HG03159 (cell line): ENCODE measurements at regions not wholly inside any gene's neighbourhood (a gene's known extent, or its start where the extent isn't known, plus 50 kb on each side); places are given as distances from the start of the nearest gene placed in this dataset.

Source experiments
- ATAC-seq: cut with Tn5 transposase; IDR thresholded peaks from one replicate; pipeline ENCODE4 v1.9.1; 2021; ENCODE audit warnings: mild to moderate bottlenecking, moderate library complexity; ENCODE audit not compliant: unreplicated experiment

DNA sequence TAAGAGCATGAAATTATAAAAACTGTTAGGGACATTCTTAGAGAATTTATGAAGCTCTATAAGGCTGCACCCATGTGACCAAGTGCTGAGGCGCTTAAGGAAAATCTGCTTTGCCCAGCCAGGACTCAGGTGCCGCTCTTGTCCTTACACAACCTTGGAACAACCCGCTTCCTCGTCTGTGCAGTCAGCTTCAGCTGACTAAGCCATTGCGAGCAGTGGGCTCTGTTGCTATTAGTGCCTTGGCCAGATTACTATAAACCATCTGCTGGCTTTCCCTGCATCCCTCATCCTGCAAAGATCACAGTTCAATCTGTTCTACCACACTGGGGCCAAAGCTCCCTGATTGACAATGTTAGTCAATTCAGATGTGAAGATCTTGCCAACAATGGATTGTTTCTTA, 89.1 kb upstream of the E2F3 start:
- ATAC-seq = no peak

DNA sequence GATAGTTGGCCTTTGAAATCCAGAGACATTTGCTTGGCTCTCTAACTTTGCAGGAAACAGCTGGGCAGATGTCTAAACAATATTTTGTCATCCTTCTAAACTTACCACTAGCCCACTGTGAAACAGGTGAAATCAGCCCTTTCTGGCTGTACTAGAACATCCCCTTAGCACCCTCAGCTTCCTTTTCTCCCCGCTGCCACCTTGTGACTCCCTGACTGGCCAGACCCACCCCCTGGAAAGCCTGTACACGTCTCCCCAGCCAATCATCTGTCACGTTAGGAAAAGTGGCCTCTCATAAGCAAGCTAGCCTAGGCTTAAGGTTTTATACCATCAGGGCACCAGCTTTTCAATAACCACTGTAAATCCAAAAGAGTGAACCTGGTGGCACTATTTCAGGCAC, 88.6 kb upstream of the E2F3 start:
- no peak for ATAC-seq

GRCh38 chr6:20313960-20314530, 87.6 kb upstream of the E2F3 start:
- no peak for ATAC-seq

- ATAC-seq = no peak
Observed at GRCh38 chr6:20314866-20315845, 86.5 kb upstream of the E2F3 start.

DNA sequence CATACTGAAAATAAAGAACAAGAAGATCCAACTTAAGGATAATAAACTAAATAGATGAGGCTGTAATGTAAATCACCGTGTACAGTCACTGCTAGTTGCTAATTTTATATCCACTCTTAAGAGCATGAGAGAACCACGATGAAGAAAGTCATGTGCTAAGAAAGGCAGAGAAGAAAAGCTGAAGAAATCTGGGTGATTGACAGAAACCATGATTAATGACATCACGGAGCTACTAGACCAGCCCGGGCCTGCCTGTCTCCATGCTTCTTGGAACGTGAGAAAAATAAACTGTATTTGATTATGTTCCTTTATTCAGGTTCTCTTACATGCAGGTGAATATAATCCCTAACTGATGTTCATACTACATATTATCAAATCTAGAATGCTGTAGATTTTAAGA, 84.2 kb upstream of the E2F3 start:
- no peak for ATAC-seq

GRCh38 chr6:20318851-20319387, 82.8 kb upstream of the E2F3 start:
- ATAC-seq = no peak

DNA sequence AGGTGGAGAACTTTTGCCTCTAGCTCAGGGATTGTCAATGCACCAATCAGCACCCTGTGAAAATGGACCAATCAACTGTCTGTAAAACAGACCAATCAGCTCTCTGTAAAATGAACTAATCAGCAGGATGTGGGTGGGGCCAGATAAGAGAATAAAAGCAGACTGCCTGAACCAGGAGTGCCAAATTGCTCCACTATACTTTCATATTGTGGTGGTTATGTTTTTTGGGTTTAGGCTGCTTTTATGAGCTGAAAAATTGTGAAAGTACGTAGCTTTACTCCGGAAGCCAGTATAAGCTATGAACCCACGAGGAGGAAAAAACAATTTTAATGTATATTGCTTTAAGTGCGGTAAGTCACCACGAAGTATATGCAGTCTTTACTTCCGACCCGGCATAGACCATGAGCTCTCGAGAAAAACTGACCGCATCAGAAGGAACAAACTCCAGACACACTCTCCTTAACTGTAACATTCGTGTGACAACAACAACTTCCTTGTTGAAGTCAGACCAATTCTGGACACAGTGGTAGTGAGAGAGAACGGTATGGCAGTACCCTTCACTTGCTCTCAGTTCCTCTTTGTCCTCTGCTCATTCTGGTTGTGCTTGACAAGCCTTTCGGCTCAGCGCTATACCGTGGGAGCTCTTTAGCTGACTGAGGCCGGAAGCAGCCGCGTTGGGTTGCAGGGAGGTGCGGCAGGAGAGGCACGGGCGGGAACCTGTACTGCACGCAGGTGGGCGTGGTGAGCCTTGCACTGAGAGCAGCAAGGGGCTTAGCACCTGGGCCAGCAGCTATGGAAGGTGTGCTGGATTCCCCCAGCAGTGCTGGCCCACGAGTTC, 81.9 kb upstream of the E2F3 start:
- ATAC-seq = peak; percentile 98

DNA sequence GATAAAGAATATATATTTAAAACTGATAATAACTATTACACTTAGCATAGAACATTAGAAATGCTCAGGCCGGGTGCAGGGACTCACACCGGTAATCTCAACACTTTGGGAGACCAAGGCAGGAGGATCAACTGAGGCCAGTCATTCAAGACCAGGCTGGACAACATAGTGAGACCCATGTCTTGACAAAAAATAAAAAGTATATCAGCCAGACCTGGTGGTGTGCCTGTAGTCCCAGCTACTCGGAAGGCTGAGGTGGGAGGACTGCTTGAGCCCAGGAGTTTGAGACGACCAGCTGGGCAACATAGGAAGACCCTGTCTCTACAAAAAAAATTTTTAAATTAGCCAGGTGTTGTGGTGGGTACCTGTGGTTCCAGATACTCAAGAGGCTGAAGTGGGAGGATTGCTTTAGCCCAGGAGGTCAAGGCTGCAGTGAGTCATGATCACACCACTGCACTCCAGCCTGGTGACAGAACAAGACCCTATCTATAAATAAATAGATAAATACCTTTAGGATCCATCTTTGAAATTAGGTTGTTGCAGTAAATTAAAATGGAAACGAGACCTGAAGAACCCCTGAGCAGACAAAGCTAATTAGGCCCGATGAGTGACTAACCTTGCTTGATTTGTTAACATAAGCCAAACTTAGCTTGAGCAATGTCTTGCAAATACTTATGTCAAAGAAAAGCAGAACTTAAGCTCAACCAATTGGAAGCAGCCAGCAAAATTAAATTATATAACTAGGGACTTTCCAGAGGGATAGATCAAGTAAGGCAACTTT, 75.8 kb upstream of the E2F3 start:
- no peak for ATAC-seq

GRCh38 chr6:20326422-20326728, 75.3 kb upstream of the E2F3 start:
- no peak for ATAC-seq

GRCh38 chr6:20327141-20327540, 74.5 kb upstream of the E2F3 start:
- no peak for ATAC-seq

- ATAC-seq = no peak
Observed at GRCh38 chr6:20328266-20328923, 73.3 kb upstream of the E2F3 start.

DNA sequence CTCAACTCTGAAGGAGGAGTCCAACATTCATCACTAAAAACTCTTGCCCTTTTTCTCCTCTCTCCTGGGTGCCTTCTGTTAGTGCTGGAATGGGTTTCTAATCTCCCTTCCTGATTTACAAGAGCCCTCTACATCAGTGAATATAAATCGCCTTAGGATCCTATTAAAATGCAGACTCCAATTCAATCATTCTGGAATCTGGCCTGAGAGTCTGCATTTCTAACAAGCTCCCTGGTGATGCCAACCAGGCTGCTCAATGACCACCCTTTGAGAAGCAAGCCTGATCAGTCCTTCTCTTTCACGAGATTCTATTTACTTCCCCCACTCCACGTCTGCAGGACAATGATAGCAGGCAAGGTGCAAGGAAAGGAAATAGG, 72.8 kb upstream of the E2F3 start:
- ATAC-seq = no peak

- no peak for ATAC-seq
Observed at GRCh38 chr6:20331042-20331441, 70.6 kb upstream of the E2F3 start.

DNA sequence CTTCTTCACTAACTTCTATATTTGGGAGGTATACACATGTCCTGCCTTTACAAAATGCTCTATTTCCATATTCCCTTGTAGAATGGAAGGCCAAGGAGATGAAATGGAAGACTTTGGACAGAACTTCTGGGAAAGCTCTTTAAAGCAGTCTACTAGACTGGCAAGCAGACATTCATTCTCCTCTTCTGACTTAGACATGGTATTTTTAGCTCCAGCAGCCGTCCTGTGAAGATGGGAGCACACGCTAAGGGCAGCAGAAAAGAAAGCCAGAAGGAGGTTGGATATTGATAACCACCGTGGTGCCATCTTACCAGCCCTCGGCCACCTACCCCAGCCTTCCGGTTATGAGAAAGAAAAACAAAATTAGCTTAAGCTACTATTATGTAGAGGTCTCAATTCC, 70.1 kb upstream of the E2F3 start:
- ATAC-seq = no peak

- ATAC-seq = no peak
Observed at GRCh38 chr6:20332441-20333006, 69.2 kb upstream of the E2F3 start.

DNA sequence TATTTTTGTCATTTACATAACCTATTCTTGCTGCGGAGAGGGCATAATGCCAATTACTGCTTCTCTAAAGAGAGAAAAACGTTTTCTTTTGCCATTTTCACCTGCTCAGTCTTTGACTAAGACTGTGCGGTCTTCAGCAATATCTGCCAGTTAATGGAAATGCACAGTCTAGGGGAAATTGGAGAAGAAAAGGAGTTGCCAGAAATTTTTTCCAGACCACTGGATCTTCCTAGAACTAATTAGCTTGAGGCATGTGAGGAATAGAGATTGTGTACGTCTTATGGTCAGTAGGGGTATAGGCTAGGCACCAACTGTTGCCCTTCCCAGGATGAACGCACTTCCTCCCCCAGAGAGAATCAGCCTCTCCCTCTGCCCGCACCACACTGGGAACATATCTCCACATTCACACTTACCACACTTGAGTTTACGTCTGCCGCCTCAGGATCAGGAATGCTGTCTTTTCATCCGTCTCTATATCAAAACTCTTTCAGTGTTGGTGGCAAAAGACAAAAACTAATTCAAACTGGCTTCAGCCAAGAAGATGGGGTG, 67.9 kb upstream of the E2F3 start:
- no peak for ATAC-seq

DNA sequence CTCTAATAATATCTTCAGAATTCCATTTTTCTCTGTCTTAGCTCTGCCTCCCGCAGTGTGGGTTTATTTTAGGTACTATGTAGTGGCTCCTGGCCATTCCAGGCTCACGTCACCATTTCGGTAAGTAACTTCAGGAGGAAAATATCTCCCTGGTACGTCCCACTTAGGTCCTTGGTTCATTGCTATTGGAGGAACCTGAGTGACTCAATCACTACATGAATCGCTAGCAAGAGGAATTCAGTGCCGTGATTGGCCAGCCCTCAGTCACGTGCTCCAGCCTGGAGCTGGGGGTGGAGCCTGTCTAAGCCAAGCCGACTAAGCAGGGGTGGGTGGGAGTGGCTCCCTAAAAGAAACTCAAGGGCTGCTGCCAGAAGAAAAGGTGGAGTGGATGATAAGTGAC, 67.3 kb upstream of the E2F3 start:
- ATAC-seq = no peak

- no peak for ATAC-seq
Observed at GRCh38 chr6:20334962-20335361, 66.7 kb upstream of the E2F3 start.

- no peak for ATAC-seq
Observed at GRCh38 chr6:20335872-20336271, 65.8 kb upstream of the E2F3 start.

DNA sequence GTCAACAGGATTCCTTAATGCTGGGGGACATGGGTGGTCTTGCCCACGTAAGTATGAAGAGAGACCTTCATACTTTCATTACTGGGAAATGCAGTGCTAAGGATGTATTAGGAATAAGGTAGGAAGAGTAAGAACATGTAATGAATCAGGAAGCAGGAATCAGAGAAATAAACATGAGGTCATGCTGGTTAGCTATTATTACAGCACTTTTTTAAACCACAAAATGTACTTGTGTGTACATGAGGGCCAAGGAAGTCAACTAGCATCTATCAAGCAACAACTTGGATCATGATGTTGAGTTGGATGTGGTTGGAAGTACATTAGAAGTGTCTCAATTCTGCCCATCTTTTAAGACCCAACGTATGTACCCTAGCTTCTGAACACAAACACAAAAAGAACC, 63.5 kb upstream of the E2F3 start:
- no peak for ATAC-seq
